Liver (tissue), 8 donors: ENCODE measurements at regions not wholly inside any gene's neighbourhood (a gene's known extent, or its start where the extent isn't known, plus 50 kb on each side); places are given as distances from the start of the nearest gene placed in this dataset.

Experiments
- DNase-seq: peaks from one replicate; pipeline ENCODE4 v3.0.0-alpha.2; 2017; ENCODE audit warnings: low spot score
- H3K27ac ChIP-seq, 2 donors: one replicate each; pipeline ENCODE4 v1.7.0; 2013; ENCODE audit warnings: inconsistent platforms in 2 of 2, low read length in 2 of 2, control low read depth in 1 of 2, low read depth in 1 of 2, mild to moderate bottlenecking in 1 of 2
- H3K27me3 ChIP-seq, 4 donors: one replicate each; pipeline versions ENCODE4 v1.6.1 to v1.7.0; 2013; ENCODE audit warnings: low read length in 3 of 4, inconsistent platforms in 1 of 4, mild to moderate bottlenecking in 1 of 4, moderate library complexity in 1 of 4; ENCODE audit not compliant: control insufficient read depth in 4 of 4, insufficient read depth in 4 of 4
- H3K36me3 ChIP-seq, 4 donors: one replicate each; pipeline versions ENCODE4 v1.6.1 to v1.7.0; 2013; ENCODE audit warnings: low read length in 3 of 4, mild to moderate bottlenecking in 3 of 4, low read depth in 1 of 4, moderate library complexity in 1 of 4; ENCODE audit not compliant: control insufficient read depth in 4 of 4, insufficient read depth in 3 of 4
- H3K4me1 ChIP-seq, 4 donors: one replicate each; pipeline versions ENCODE4 v1.6.1 to v1.7.0; 2013; ENCODE audit warnings: low read length in 3 of 4, mild to moderate bottlenecking in 3 of 4, moderate library complexity in 1 of 4; ENCODE audit not compliant: control insufficient read depth in 4 of 4, insufficient read depth in 4 of 4
- H3K4me3 ChIP-seq, 3 donors: one replicate each; pipeline versions ENCODE4 v1.6.1 to v1.7.0; 2013; ENCODE audit warnings: low read length in 3 of 3, control low read depth in 1 of 3, low read depth in 1 of 3, mild to moderate bottlenecking in 1 of 3
- H3K9ac ChIP-seq, 2 donors: one replicate each; pipeline ENCODE4 v1.7.0; 2013; ENCODE audit warnings: low read length in 2 of 2, mild to moderate bottlenecking in 2 of 2, moderate library complexity in 2 of 2, control low read depth in 1 of 2, low read depth in 1 of 2
- H3K9me3 ChIP-seq, 4 donors: one replicate each; pipeline versions ENCODE4 v1.6.1 to v1.7.0; 2013; ENCODE audit warnings: low read length in 3 of 4; ENCODE audit not compliant: control insufficient read depth in 4 of 4
- EGR1 ChIP-seq, 2 donors: IDR thresholded peaks; 2 replicates each; pipeline ENCODE4 v1.6.1; 2016 to 2018; ENCODE audit warnings: antibody characterized with exemption in 2 of 2, low read depth in 2 of 2
- FOXA1 ChIP-seq: IDR thresholded peaks from 2 replicates; pipeline ENCODE4 v1.6.1; 2016; ENCODE audit warnings: antibody characterized with exemption
- FOXA2 ChIP-seq: IDR thresholded peaks from 2 replicates; pipeline ENCODE4 v1.6.1; 2016; ENCODE audit warnings: antibody characterized with exemption
- GABPA ChIP-seq, 2 donors: IDR thresholded peaks in 1 of 2; conservative IDR thresholded peaks in 1 of 2; 2 replicates each; pipeline ENCODE4 v1.6.1; 2016; ENCODE audit warnings: antibody characterized with exemption in 2 of 2, mild to moderate bottlenecking in 1 of 2, moderate library complexity in 1 of 2
- HNF4A ChIP-seq, 2 donors: conservative IDR thresholded peaks; 2 replicates each; pipeline ENCODE4 v1.6.1; 2016; ENCODE audit warnings: antibody characterized with exemption in 2 of 2, mild to moderate bottlenecking in 2 of 2
- HNF4G ChIP-seq: IDR thresholded peaks from 2 replicates; pipeline ENCODE4 v1.6.1; 2016; ENCODE audit warnings: antibody characterized with exemption
- JUND ChIP-seq, 2 donors: IDR thresholded peaks; 2 replicates each; pipeline ENCODE4 v1.6.1; 2016; ENCODE audit warnings: antibody characterized with exemption in 2 of 2
- NR2F2 ChIP-seq: IDR thresholded peaks from 2 replicates; pipeline ENCODE4 v1.6.1; 2016; ENCODE audit warnings: antibody characterized with exemption
- RAD21 ChIP-seq, 2 donors: IDR thresholded peaks; 2 replicates each; pipeline ENCODE4 v1.6.1; 2016; ENCODE audit warnings: antibody characterized with exemption in 2 of 2, mild to moderate bottlenecking in 2 of 2
- RXRA ChIP-seq, 2 donors: IDR thresholded peaks; 2 replicates each; pipeline ENCODE4 v1.6.1; 2017 to 2018; ENCODE audit warnings: antibody characterized with exemption in 2 of 2, mild to moderate bottlenecking in 1 of 2
- SP1 ChIP-seq: IDR thresholded peaks from 2 replicates; pipeline ENCODE4 v1.6.1; 2018; ENCODE audit warnings: antibody characterized with exemption, mild to moderate bottlenecking
- TAF1 ChIP-seq: conservative IDR thresholded peaks from 2 replicates; pipeline ENCODE4 v1.6.1; 2016; ENCODE audit warnings: antibody characterized with exemption, mild to moderate bottlenecking
- YY1 ChIP-seq: IDR thresholded peaks from 2 replicates; pipeline ENCODE4 v1.6.1; 2016; ENCODE audit warnings: antibody characterized with exemption, mild to moderate bottlenecking
- WGBS: extraction: QIAGEN DNeasy Blood & Tissue Kit; methylation state at CpG from one replicate; pipeline ENCODE4 v1.1.7; 2013; 5-methylcytosine and 5-hydroxymethylcytosine counted together
- TF ChIP-seq, protein P1 (sequence below): IDR thresholded peaks from 2 replicates; pipeline ENCODE4 v1.6.1; 2016; ENCODE audit warnings: antibody characterized with exemption
- TF ChIP-seq, protein P2 (sequence below): IDR thresholded peaks from 2 replicates; pipeline ENCODE4 v1.6.1; 2016; ENCODE audit warnings: antibody characterized with exemption
- TF ChIP-seq, protein P3 (sequence below): IDR thresholded peaks from 2 replicates; pipeline ENCODE4 v1.6.1; 2016; ENCODE audit warnings: antibody characterized with exemption, mild to moderate bottlenecking
- TF ChIP-seq, protein P4 (sequence below): fragments of 150-350 bp; IDR thresholded peaks from 2 replicates; pipeline ENCODE4 v1.5.1; 2017; ENCODE audit warnings: improper control_type of control experiment, low read depth, low read length; ENCODE audit not compliant: missing input control
- TF ChIP-seq, protein P5 (sequence below): IDR thresholded peaks from 2 replicates; pipeline ENCODE4 v1.6.1; 2016; ENCODE audit warnings: antibody characterized with exemption
- donor health status: healthy.
- donor health status: healthy.
- donor health status: healthy.
- donor health status: healthy.
- donor health status: healthy.

DNA sequence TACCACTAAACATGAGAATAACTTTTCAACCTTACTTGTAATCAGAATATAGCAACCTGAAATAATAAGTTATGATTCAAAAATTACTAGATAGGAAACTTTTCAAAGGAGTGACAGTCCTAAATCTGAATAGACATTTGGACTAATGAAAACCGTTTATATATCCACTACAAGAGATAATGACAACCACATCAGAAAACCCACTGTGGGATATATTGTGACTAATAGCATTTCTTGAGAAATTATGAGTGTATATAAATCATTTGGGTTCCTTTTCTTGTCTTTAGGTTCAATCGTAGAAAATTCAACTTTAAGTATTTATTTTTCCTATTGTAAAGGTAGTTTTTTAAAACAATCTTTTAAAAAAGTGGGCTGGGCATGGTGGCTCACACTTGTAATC lies 170.2 kb upstream of the PRSS58 start:
- Histone ChIP-seq H3K4me1 (no peaks in the 10 kb centered on the region), H3K9me3 (no peaks in the 10 kb centered on the region), H3K9ac (no peak overlapping the region), H3K27ac (no peak overlapping the region), H3K4me3 (no peak overlapping the region), H3K27me3 (peaks cover 0 to 7% (median 0%) of the 10 kb centered on the region in 4 donors), H3K36me3 (no peaks in the 10 kb centered on the region)
- no peak for TF ChIP-seq SP1
- TF ChIP-seq HNF4G, result no peak
- no peak for TF ChIP-seq RXRA (IDR thresholded peaks at IDR 0.05)
- TF ChIP-seq GABPA (IDR thresholded peaks at IDR 0.05 in 1 of 2, conservative IDR thresholded peaks at IDR 0.05 in 1 of 2), result no peak
- TF ChIP-seq, protein P1, sequence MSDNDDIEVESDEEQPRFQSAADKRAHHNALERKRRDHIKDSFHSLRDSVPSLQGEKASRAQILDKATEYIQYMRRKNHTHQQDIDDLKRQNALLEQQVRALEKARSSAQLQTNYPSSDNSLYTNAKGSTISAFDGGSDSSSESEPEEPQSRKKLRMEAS, result no peak
- TF ChIP-seq, protein P2, sequence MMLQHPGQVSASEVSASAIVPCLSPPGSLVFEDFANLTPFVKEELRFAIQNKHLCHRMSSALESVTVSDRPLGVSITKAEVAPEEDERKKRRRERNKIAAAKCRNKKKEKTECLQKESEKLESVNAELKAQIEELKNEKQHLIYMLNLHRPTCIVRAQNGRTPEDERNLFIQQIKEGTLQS, result no peak
- no peak for TF ChIP-seq EGR1 (IDR thresholded peaks at IDR 0.05; ENCODE audit: low read depth in 2 of 2)
- TF ChIP-seq FOXA2, result no peak
- TF ChIP-seq TAF1, result no peak
- TF ChIP-seq, protein P3, sequence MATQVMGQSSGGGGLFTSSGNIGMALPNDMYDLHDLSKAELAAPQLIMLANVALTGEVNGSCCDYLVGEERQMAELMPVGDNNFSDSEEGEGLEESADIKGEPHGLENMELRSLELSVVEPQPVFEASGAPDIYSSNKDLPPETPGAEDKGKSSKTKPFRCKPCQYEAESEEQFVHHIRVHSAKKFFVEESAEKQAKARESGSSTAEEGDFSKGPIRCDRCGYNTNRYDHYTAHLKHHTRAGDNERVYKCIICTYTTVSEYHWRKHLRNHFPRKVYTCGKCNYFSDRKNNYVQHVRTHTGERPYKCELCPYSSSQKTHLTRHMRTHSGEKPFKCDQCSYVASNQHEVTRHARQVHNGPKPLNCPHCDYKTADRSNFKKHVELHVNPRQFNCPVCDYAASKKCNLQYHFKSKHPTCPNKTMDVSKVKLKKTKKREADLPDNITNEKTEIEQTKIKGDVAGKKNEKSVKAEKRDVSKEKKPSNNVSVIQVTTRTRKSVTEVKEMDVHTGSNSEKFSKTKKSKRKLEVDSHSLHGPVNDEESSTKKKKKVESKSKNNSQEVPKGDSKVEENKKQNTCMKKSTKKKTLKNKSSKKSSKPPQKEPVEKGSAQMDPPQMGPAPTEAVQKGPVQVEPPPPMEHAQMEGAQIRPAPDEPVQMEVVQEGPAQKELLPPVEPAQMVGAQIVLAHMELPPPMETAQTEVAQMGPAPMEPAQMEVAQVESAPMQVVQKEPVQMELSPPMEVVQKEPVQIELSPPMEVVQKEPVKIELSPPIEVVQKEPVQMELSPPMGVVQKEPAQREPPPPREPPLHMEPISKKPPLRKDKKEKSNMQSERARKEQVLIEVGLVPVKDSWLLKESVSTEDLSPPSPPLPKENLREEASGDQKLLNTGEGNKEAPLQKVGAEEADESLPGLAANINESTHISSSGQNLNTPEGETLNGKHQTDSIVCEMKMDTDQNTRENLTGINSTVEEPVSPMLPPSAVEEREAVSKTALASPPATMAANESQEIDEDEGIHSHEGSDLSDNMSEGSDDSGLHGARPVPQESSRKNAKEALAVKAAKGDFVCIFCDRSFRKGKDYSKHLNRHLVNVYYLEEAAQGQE, result no peak
- TF ChIP-seq RAD21 (IDR thresholded peaks at IDR 0.05), result no peak
- TF ChIP-seq HNF4A (conservative IDR thresholded peaks at IDR 0.05), result no peak
- TF ChIP-seq FOXA1, result no peak
- no peak for TF ChIP-seq JUND (IDR thresholded peaks at IDR 0.05)
- no peak for TF ChIP-seq YY1
- TF ChIP-seq, protein P4, sequence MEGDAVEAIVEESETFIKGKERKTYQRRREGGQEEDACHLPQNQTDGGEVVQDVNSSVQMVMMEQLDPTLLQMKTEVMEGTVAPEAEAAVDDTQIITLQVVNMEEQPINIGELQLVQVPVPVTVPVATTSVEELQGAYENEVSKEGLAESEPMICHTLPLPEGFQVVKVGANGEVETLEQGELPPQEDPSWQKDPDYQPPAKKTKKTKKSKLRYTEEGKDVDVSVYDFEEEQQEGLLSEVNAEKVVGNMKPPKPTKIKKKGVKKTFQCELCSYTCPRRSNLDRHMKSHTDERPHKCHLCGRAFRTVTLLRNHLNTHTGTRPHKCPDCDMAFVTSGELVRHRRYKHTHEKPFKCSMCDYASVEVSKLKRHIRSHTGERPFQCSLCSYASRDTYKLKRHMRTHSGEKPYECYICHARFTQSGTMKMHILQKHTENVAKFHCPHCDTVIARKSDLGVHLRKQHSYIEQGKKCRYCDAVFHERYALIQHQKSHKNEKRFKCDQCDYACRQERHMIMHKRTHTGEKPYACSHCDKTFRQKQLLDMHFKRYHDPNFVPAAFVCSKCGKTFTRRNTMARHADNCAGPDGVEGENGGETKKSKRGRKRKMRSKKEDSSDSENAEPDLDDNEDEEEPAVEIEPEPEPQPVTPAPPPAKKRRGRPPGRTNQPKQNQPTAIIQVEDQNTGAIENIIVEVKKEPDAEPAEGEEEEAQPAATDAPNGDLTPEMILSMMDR, result no peak
- TF ChIP-seq, protein P5, sequence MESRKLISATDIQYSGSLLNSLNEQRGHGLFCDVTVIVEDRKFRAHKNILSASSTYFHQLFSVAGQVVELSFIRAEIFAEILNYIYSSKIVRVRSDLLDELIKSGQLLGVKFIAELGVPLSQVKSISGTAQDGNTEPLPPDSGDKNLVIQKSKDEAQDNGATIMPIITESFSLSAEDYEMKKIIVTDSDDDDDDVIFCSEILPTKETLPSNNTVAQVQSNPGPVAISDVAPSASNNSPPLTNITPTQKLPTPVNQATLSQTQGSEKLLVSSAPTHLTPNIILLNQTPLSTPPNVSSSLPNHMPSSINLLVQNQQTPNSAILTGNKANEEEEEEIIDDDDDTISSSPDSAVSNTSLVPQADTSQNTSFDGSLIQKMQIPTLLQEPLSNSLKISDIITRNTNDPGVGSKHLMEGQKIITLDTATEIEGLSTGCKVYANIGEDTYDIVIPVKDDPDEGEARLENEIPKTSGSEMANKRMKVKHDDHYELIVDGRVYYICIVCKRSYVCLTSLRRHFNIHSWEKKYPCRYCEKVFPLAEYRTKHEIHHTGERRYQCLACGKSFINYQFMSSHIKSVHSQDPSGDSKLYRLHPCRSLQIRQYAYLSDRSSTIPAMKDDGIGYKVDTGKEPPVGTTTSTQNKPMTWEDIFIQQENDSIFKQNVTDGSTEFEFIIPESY, result no peak
- TF ChIP-seq NR2F2, result no peak
- no peak for DNase-seq
- 44% methylated on average over 2 of the region's 2 CpGs for WGBS

DNA sequence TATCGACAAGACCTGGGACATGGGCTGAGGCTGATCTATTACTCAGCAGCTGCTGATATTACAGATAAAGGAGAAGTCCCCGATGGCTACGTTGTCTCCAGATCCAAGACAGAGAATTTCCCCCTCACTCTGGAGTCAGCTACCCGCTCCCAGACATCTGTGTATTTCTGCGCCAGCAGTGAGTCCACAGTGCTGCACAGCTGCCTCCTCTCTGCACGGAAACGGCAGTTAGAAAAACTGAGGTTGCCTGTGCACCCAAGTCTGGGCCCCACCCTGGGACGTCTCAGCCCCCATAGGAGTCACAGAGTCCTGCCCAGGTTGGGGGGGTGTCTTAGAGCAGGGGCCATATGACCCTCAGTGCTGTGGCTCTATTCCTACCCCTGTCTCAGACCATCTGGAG lies 167.4 kb upstream of the PRSS58 start:
- H3K27ac ChIP-seq, result no peak overlapping the region
- no peaks in the 10 kb centered on the region for H3K36me3 ChIP-seq
- H3K9me3 ChIP-seq, result no peaks in the 10 kb centered on the region
- no peak for DNase-seq
- H3K4me3 ChIP-seq, result no peak overlapping the region
- TF ChIP-seq EGR1 (IDR thresholded peaks at IDR 0.05; ENCODE audit: low read depth in 2 of 2) (no peak), SP1 (no peak), HNF4A (conservative IDR thresholded peaks at IDR 0.05) (no peak)
- TF ChIP-seq, protein P1, result no peak
- H3K4me1 ChIP-seq, result no peaks in the 10 kb centered on the region
- no peaks in the 10 kb centered on the region for H3K27me3 ChIP-seq
- WGBS, result 67% methylated on average over 8 of the region's 8 CpGs
- H3K9ac ChIP-seq, result no peak overlapping the region
